GM13976 (cell line): ENCODE measurements at regions not wholly inside any gene's neighbourhood (a gene's known extent, or its start where the extent isn't known, plus 50 kb on each side); places are given as distances from the start of the nearest gene placed in this dataset.
A peak's percentile ranks its signal among the peaks of the same experiment; 100 is the strongest.

ENCODE experiments used
- DNase-seq: peaks from one replicate; pipeline ENCODE4 v3.0.0; 2012; ENCODE audit warnings: low spot score
- CTCF ChIP-seq: IDR thresholded peaks from 2 replicates; pipeline ENCODE4 v1.5.1; 2012; ENCODE audit warnings: borderline replicate concordance, mild to moderate bottlenecking; ENCODE audit not compliant: insufficient read depth; ENCODE audit errors: extremely low read depth, missing control alignments, control extremely low read depth
- in situ Hi-C: fragments of 300-500 bp; cut with MboI; formaldehyde crosslinking; loops from one replicate; pipeline ENCODE4 v1.12.0; 2022; ENCODE audit warnings: low sequenced_read_pairs, mixed read lengths, inconsistent platforms; ENCODE audit not compliant: unreplicated experiment

DNA sequence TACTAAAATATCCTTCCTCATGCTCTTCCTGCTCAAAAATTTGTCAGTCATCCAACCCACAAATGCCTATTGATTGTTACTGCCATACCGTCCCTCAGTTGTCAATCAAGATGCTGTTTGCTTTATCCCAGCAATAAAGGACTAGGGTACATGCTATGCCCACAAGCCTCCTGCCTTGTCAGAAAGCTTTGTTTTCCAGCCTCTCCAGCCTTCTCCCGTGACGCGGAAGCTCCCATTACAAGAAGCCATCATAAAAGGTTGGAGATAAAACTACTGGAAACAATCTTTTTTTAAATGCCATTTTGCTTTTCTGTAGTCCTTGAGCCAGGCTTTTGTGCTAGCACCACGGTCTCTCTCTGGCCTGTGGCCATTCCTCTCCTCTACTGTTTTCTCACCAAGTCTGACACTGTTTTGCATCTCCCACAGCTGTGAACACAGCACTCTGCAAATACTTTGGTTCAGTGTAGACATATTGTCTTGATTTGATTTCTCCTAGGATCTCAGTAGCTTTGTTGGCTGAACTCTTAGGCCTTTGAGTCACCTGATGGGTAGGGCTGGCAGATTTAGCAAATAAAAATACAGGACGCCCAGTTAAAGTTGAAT, 495.7 kb upstream of the JARID2 start:
- no peak for TF ChIP-seq CTCF
- in situ Hi-C loops = no loop called here
- DNase-seq = no peak

DNA sequence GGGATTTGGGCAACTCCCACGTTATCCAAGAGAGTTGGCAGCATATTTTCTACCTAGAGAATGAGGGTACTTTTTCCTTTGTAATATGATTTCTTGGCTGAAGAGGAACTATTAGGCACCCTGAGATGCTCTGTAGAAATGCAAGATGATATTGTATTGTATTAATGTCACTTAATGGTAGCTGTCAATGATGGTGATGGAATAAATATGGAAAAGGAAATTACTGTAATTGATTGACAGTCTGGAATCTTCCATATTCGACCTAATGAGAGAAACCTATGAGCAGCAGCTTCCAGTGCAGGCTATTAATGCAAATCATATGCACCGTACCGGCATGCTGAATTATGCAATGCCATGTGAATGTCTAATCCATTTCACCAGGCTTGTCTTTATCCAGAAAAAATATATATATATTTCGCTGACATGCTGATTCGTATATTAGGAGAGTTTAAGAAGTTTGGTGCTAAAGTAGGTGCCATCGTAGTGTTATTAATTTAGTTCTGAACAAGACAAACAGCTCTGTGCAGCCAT, 494.2 kb upstream of the JARID2 start:
- no peak for TF ChIP-seq CTCF
- no peak for DNase-seq
- in situ Hi-C loops = no loop called here

DNA sequence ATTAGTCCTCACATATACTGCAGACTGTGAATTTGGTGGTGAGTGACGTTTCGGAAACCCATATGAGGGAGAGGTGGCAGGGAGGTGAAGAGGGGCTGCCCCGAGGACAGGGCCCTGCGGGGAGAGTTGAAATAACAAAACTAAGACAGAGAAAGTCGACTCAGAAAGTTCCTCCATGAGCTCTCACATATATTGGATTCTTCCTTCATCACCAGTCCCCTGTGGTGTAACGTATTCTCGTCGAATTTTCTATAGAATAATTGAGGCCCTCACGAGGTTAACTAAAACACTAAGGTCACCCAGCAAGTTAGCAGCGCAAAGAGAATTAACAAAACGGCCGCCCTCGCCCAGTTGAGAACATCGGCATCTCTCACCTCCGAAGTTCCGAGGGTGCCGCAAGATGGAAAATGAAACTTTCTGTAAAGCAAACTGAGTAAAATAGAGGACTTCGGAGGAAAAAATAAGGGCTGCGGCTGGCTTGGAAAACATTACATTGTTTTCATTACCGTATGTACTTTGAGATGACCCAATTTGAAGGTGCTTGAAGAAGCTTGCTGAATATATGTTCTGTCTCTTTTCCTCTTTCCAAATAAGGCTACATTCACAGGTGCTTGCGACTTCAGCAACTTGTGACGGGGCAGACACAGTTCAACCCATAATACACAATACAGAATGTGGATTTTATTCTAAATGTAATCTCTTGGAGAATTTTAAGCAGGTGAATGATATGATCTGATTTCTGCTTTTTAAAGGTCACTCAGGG, 490.9 kb upstream of the JARID2 start:
- peak; percentile 59 for DNase-seq
- no peak for TF ChIP-seq CTCF
- in situ Hi-C loops = no loop called here

DNA sequence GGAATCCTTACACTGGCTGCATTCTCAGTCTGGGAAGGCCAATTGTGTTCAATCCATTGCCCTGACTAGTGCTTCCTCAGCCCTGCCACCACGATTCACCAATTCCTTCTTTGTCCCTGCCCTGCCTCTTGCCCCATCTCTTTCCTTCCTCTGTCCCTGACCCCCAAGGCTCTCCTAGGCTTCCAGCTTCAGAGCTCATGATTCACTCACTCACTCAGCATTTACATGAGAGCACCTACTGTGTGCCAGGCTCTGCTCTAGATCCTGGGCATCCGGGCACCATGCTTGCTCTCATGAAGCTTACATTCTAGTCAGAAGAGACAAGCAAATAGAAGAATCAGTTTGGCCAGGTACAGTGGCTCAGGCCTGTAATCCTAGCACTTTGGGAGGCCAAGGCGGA, 489.5 kb upstream of the JARID2 start:
- TF ChIP-seq CTCF = no peak
- DNase-seq = no peak
- in situ Hi-C loops = no loop called here

DNA sequence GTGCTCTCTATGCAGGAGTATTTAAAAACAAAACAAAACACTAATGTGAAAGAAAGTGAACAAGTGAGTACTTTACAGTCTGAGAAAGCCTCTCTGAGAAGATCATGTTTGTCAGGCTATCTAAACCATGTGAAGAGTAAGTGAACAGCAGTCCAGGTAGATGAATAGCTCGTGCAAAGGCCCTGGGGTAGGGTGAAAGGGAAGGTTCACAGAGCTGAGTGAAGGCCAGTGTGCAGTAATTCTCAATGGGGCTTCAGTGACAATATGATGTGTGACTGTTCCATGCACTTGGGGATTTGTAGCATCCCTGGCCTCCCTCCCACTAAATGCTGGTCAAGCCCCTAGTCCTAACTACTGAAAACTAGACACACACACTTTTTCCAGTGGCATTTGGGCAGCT, 488.9 kb upstream of the JARID2 start:
- TF ChIP-seq CTCF = no peak
- DNase-seq = no peak
- in situ Hi-C loops = no loop called here

- TF ChIP-seq CTCF = no peak
- DNase-seq = no peak
- in situ Hi-C loops = no loop called here
Observed at GRCh38 chr6:14757418-14757817, 488.5 kb upstream of the JARID2 start.
